DND-41 (cell line): ENCODE measurements at regions not wholly inside any gene's neighbourhood (a gene's known extent, or its start where the extent isn't known, plus 50 kb on each side); places are given as distances from the start of the nearest gene placed in this dataset.

Experiments
- ATAC-seq: fragments of 200-7000 bp; cut with Tn5 transposase; 3 replicates; pipeline ENCODE4 v1.9.1; 2021; ENCODE audit warnings: low read depth; ENCODE audit not compliant: insufficient read depth
- DNase-seq: peaks from one replicate; pipeline ENCODE4 v3.0.0-alpha.2; 2020
- H2AFZ ChIP-seq: 2 replicates; pipeline ENCODE4 v1.6.0; 2012; ENCODE audit warnings: low read depth, low read length
- H3K27ac ChIP-seq: 2 replicates; pipeline ENCODE4 v1.5.1; 2012; ENCODE audit warnings: low read length, inconsistent platforms
- H3K27me3 ChIP-seq: fragments of 200-600 bp; sonication (generic); 2 replicates; pipeline ENCODE4 v1.6.0; 2012; ENCODE audit warnings: low read length, mild to moderate bottlenecking, inconsistent platforms; ENCODE audit not compliant: insufficient read depth, poor library complexity
- H3K36me3 ChIP-seq: 2 replicates; pipeline ENCODE4 v1.5.1; 2012; ENCODE audit warnings: low read length, inconsistent platforms; ENCODE audit not compliant: insufficient read depth
- H3K4me1 ChIP-seq: 2 replicates; pipeline ENCODE4 v1.5.1; 2012; ENCODE audit warnings: mild to moderate bottlenecking, low read length; ENCODE audit not compliant: insufficient read depth
- H3K4me2 ChIP-seq: 2 replicates; pipeline ENCODE4 v1.6.0; 2012; ENCODE audit warnings: mild to moderate bottlenecking, moderate library complexity, low read length, inconsistent platforms; ENCODE audit not compliant: insufficient read depth
- H3K4me3 ChIP-seq, 2 experiments: fragments of 200-600 bp in 1 of 2; shearing (Covaris generic) in 1 of 2; 2 replicates each; pipeline ENCODE4 v1.5.1; 2012 to 2016; ENCODE audit warnings: inconsistent platforms in 2 of 2, low read length in 2 of 2, mild to moderate bottlenecking in 2 of 2, low read depth in 1 of 2, moderate library complexity in 1 of 2
- H3K79me2 ChIP-seq: 2 replicates; pipeline ENCODE4 v1.6.0; 2012; ENCODE audit warnings: low read length, inconsistent platforms; ENCODE audit not compliant: insufficient read depth
- H3K9ac ChIP-seq: 2 replicates; pipeline ENCODE4 v1.6.0; 2012; ENCODE audit warnings: low read depth, mild to moderate bottlenecking, inconsistent platforms, low read length, moderate library complexity
- H3K9me3 ChIP-seq: 2 replicates; pipeline ENCODE4 v1.5.1; 2012; ENCODE audit warnings: low read length, moderate library complexity, mild to moderate bottlenecking, inconsistent platforms; ENCODE audit not compliant: insufficient read depth, severe bottlenecking
- H4K20me1 ChIP-seq: 2 replicates; pipeline ENCODE4 v1.6.0; 2012; ENCODE audit warnings: low read length; ENCODE audit not compliant: insufficient read depth
- CTCF ChIP-seq: IDR thresholded peaks from 2 replicates; pipeline ENCODE4 v1.5.1; 2012; ENCODE audit warnings: borderline replicate concordance, low read length, moderate library complexity, mild to moderate bottlenecking; ENCODE audit not compliant: poor library complexity, severe bottlenecking; ENCODE audit errors: extremely low read depth
- EZH2 ChIP-seq: IDR thresholded peaks from 3 replicates; pipeline ENCODE4 v1.6.1; 2012; ENCODE audit warnings: borderline replicate concordance, low read depth, mild to moderate bottlenecking, moderate library complexity, low read length, inconsistent platforms; ENCODE audit not compliant: severe bottlenecking

- H3K36me3 ChIP-seq, result no peaks in the 10 kb centered on the region
- no peaks in the 10 kb centered on the region for H3K27me3 ChIP-seq
- TF ChIP-seq CTCF, result no peak
- TF ChIP-seq EZH2, result no peak
- no peak overlapping the region for H3K4me2 ChIP-seq
- no peaks in the 10 kb centered on the region for H3K9me3 ChIP-seq
- H3K9ac ChIP-seq, result no peak overlapping the region
- no peaks in the 10 kb centered on the region for H4K20me1 ChIP-seq
- DNase-seq (no peak), ATAC-seq (no peak)
- no peak overlapping the region for H3K27ac ChIP-seq
- no peak overlapping the region for H2AFZ ChIP-seq
- H3K79me2 ChIP-seq, result no peaks in the 10 kb centered on the region
- H3K4me1 ChIP-seq, result no peaks in the 10 kb centered on the region
- no peak overlapping the region for H3K4me3 ChIP-seq
These were observed 390.5 kb upstream of the ROBO1 start for GRCh38 chr3:80158332-80158731.

GRCh38 chr3:80157546-80157945 is 389.7 kb upstream of the ROBO1 start:
- H3K9me3 ChIP-seq, result no peaks in the 10 kb centered on the region
- H2AFZ ChIP-seq, result no peak overlapping the region
- no peaks in the 10 kb centered on the region for H3K4me1 ChIP-seq
- no peak overlapping the region for H3K9ac ChIP-seq
- no peak overlapping the region for H3K27ac ChIP-seq
- no peaks in the 10 kb centered on the region for H3K27me3 ChIP-seq
- no peak for TF ChIP-seq CTCF
- no peak for TF ChIP-seq EZH2
- no peaks in the 10 kb centered on the region for H3K36me3 ChIP-seq
- no peaks in the 10 kb centered on the region for H3K79me2 ChIP-seq
- ATAC-seq, result no peak
- no peak for DNase-seq
- no peaks in the 10 kb centered on the region for H4K20me1 ChIP-seq
- no peak overlapping the region for H3K4me3 ChIP-seq
- no peak overlapping the region for H3K4me2 ChIP-seq

- Histone ChIP-seq H3K4me3 (no peak overlapping the region), H3K79me2 (no peaks in the 10 kb centered on the region), H4K20me1 (no peaks in the 10 kb centered on the region), H3K36me3 (no peaks in the 10 kb centered on the region), H2AFZ (no peak overlapping the region), H3K27me3 (no peaks in the 10 kb centered on the region), H3K9ac (no peak overlapping the region), H3K27ac (no peak overlapping the region), H3K4me1 (no peaks in the 10 kb centered on the region), H3K9me3 (no peaks in the 10 kb centered on the region), H3K4me2 (no peak overlapping the region)
- DNase-seq (no peak), ATAC-seq (no peak)
- TF ChIP-seq CTCF, result no peak
- TF ChIP-seq EZH2, result no peak
These were observed 384.9 kb upstream of the ROBO1 start for GRCh38 chr3:80152692-80153091.

- DNase-seq (no peak), ATAC-seq (no peak)
- TF ChIP-seq EZH2 (no peak), CTCF (no peak)
- Histone ChIP-seq H3K9me3 (no peaks in the 10 kb centered on the region), H3K4me2 (no peak overlapping the region), H3K27ac (no peak overlapping the region), H3K27me3 (no peaks in the 10 kb centered on the region), H2AFZ (no peak overlapping the region), H3K36me3 (no peaks in the 10 kb centered on the region), H3K79me2 (no peaks in the 10 kb centered on the region), H3K4me3 (no peak overlapping the region), H3K4me1 (no peaks in the 10 kb centered on the region), H3K9ac (no peak overlapping the region), H4K20me1 (no peaks in the 10 kb centered on the region)
These were observed 374.9 kb upstream of the ROBO1 start for GRCh38 chr3:80142714-80143113.
